ENCODE measurements at regions not wholly inside any gene's neighbourhood (a gene's known extent, or its start where the extent isn't known, plus 50 kb on each side); places are given as distances from the start of the nearest gene placed in this dataset.
"Not testable (repeated sequence)": the region's sequence is repeated elsewhere in the genome, so short reads cannot be mapped to it uniquely, and the experiment has no call there.

GRCh38 chr12:22115711-22116110 is 69.7 kb downstream of the CMAS start:
- DNase-seq = no peak

- DNase-seq = no peak
Observed at GRCh38 chr12:22116376-22116775, 70.4 kb downstream of the CMAS start.

GRCh38 chr12:22117563-22118237 is 71.7 kb downstream of the CMAS start:
- no peak for DNase-seq

GRCh38 chr12:22118238-22118790 is 72.3 kb downstream of the CMAS start:
- DNase-seq = no peak

- peak in 1 of 4 experiments; percentile 9 for DNase-seq
Observed at GRCh38 chr12:22121224-22121623, 75.2 kb downstream of the CMAS start.

GRCh38 chr12:22122359-22122758 is 76.3 kb downstream of the CMAS start:
- no peak for DNase-seq

GRCh38 chr12:22124987-22125386 is 79.0 kb downstream of the CMAS start:
- DNase-seq = no peak

GRCh38 chr12:22126101-22126500 is 80.1 kb downstream of the CMAS start:
- DNase-seq = not testable (repeated sequence)

GRCh38 chr12:22126758-22127157 is 80.7 kb downstream of the CMAS start:
- no peak for DNase-seq

GRCh38 chr12:22130671-22131070 is 84.7 kb downstream of the CMAS start:
- no peak for DNase-seq

GRCh38 chr12:22136604-22137117 is 90.6 kb downstream of the CMAS start:
- DNase-seq = not testable (repeated sequence)
